ENCODE measurements at regions not wholly inside any gene's neighbourhood (a gene's known extent, or its start where the extent isn't known, plus 50 kb on each side); places are given as distances from the start of the nearest gene placed in this dataset.

- H3K4me3 Mint-ChIP-seq: no peak overlapping the region
- no peaks in the 10 kb centered on the region for H3K9me3 Mint-ChIP-seq
Measured at GRCh38 chr18:24831871-24832665, 371.6 kb downstream of the HRH4 start.

GRCh38 chr18:24835751-24836150 lies 375.3 kb downstream of the HRH4 start:
- H3K4me3 Mint-ChIP-seq: no peak overlapping the region
- no peaks in the 10 kb centered on the region for H3K9me3 Mint-ChIP-seq
- no peaks in the 10 kb centered on the region for H3K4me1 Mint-ChIP-seq (ENCODE audit: low read depth)
- H3K27me3 Mint-ChIP-seq: peaks cover 22% of the 10 kb centered on the region
- no peak for DNase-seq
- no peak overlapping the region for H3K27ac Mint-ChIP-seq
- H3K36me3 Mint-ChIP-seq (ENCODE audit: low read depth): no peaks in the 10 kb centered on the region

More at GRCh38 chr18:24831871-24832665, 371.6 kb downstream of the HRH4 start:
- Mint-ChIP-seq H3K4me1 (ENCODE audit: low read depth) (no peaks in the 10 kb centered on the region), H3K27ac (no peak overlapping the region), H3K27me3 (peaks cover 29% of the 10 kb centered on the region), H3K36me3 (ENCODE audit: low read depth) (no peaks in the 10 kb centered on the region)
- no peak for DNase-seq

- H3K4me3 Mint-ChIP-seq: no peak overlapping the region
- H3K9me3 Mint-ChIP-seq: no peaks in the 10 kb centered on the region
- no peak for DNase-seq
- H3K27me3 Mint-ChIP-seq: peaks cover 15% of the 10 kb centered on the region
- no peak overlapping the region for H3K27ac Mint-ChIP-seq
- no peaks in the 10 kb centered on the region for H3K36me3 Mint-ChIP-seq (ENCODE audit: low read depth)
- no peaks in the 10 kb centered on the region for H3K4me1 Mint-ChIP-seq (ENCODE audit: low read depth)
Measured at GRCh38 chr18:24837066-24837465, 376.6 kb downstream of the HRH4 start.

DNA sequence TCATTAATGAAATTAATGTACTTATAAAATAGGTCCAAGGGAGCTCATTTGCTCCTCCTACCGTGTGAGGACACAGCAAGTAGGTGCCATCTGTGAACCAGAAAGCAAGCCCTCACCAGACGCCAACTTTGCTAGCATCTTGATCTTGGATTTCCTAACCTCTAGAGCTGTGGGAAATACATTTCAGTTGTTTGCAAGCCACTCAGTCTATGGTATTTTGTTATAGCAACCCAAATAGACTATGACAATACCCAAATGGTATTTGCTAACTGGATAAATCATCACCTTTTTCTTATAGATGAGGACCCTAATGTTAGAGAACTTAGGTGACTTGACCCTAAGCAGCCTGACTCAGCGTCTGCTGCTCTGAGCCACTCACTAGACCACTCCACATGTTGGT lies 379.6 kb downstream of the HRH4 start:
- no peaks in the 10 kb centered on the region for H3K9me3 Mint-ChIP-seq
- H3K27me3 Mint-ChIP-seq: no peaks in the 10 kb centered on the region
- no peak overlapping the region for H3K4me3 Mint-ChIP-seq
- H3K27ac Mint-ChIP-seq: no peak overlapping the region
- no peaks in the 10 kb centered on the region for H3K4me1 Mint-ChIP-seq (ENCODE audit: low read depth)
- DNase-seq: no peak
- H3K36me3 Mint-ChIP-seq (ENCODE audit: low read depth): no peaks in the 10 kb centered on the region

DNA sequence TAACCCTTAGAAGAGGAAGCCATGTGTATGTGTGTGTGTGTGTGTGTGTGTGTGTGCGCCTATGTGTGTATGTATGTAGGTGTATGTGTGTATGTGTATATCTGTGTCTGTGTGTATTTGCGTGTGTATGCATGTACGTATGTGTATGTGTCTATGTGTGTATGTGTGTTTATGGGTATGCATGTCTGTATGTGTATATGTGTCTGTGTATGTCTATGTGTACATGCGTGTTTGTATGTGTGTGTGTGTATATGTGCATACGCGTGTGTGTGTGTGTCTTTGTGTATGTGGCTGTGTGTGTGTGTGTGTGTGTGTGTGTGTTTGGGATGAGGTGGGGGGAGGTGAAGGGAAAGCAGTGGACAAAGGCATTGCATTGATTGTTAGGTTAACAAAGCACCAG lies 380.2 kb downstream of the HRH4 start:
- DNase-seq: no peak
- Mint-ChIP-seq H3K9me3 (no peaks in the 10 kb centered on the region), H3K36me3 (ENCODE audit: low read depth) (no peaks in the 10 kb centered on the region), H3K4me3 (no peak overlapping the region), H3K4me1 (ENCODE audit: low read depth) (no peaks in the 10 kb centered on the region), H3K27me3 (no peaks in the 10 kb centered on the region), H3K27ac (no peak overlapping the region)

DNA sequence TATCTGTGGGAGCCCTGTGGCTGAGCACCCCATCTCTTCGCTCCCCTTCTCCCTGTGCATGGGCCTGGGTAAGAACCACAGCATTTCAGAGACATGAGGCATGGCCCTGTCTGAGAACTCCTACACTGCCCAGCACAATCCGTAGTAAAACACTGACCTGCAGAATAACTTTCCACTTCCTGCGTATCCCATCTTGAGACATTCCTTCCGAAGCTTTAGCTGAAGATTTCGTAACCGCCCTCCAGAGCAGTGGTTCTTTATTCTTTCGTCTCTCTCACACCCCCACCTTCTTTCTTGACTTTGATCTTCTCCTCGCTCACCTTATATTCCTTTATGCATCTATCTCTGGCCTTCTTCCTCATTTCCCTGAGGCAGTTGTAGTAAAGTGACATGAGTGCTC lies 381.1 kb downstream of the HRH4 start:
- Mint-ChIP-seq H3K27ac (no peak overlapping the region), H3K9me3 (no peaks in the 10 kb centered on the region), H3K4me1 (ENCODE audit: low read depth) (no peaks in the 10 kb centered on the region), H3K4me3 (no peak overlapping the region), H3K27me3 (peaks cover under 1% of the 10 kb centered on the region), H3K36me3 (ENCODE audit: low read depth) (no peaks in the 10 kb centered on the region)
- DNase-seq: no peak

DNA sequence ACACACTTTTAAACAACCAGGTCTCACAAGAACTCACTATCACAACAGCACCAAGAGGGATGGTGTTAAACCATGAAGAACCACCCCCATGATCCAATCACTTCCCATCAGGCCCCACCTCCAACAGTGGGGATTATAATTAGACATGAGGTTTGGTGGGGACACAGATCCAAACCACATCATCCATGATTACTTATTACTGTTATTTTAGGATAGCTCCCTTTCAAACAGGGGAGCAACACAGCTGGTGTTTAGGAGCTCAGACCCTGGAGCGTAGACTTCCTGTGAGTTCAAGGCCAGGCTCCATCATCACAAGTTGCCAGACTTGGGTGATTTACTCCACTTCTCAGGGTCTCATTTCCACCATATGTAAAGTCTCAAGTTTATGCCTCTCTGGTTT lies 382.7 kb downstream of the HRH4 start:
- no peak overlapping the region for H3K4me3 Mint-ChIP-seq
- H3K4me1 Mint-ChIP-seq (ENCODE audit: low read depth): no peaks in the 10 kb centered on the region
- no peaks in the 10 kb centered on the region for H3K36me3 Mint-ChIP-seq (ENCODE audit: low read depth)
- H3K27ac Mint-ChIP-seq: no peak overlapping the region
- peaks cover 5% of the 10 kb centered on the region for H3K27me3 Mint-ChIP-seq
- H3K9me3 Mint-ChIP-seq: no peaks in the 10 kb centered on the region
- no peak for DNase-seq

- H3K27me3 Mint-ChIP-seq: peaks cover 8% of the 10 kb centered on the region
- DNase-seq: no peak
- H3K27ac Mint-ChIP-seq: no peak overlapping the region
- no peaks in the 10 kb centered on the region for H3K36me3 Mint-ChIP-seq (ENCODE audit: low read depth)
- no peak overlapping the region for H3K4me3 Mint-ChIP-seq
- no peaks in the 10 kb centered on the region for H3K9me3 Mint-ChIP-seq
- no peaks in the 10 kb centered on the region for H3K4me1 Mint-ChIP-seq (ENCODE audit: low read depth)
Measured at GRCh38 chr18:24846138-24846537, 385.7 kb downstream of the HRH4 start.

DNA sequence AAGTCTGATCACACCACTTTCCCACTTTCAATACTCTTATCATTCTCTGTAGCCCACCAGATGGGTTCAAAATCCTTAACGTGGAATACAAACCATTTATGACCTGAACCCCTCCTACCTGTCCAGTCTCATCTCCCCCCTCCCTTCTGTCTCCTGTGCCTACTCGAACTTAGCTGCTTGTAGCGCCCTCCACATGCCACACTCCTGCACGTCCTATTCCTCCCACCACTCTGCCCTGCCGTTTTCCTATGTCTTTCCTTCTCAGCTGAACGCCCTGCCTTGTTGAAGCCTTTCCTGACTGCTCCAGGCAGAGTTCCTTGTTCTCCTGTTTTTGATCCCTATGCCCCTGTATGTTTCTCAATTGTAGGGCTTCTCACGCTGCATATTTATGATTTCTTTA lies 390.1 kb downstream of the HRH4 start:
- no peak for DNase-seq
- Mint-ChIP-seq H3K4me1 (ENCODE audit: low read depth) (no peaks in the 10 kb centered on the region), H3K36me3 (ENCODE audit: low read depth) (no peaks in the 10 kb centered on the region), H3K27me3 (peaks cover 12% of the 10 kb centered on the region), H3K27ac (no peak overlapping the region), H3K4me3 (no peak overlapping the region), H3K9me3 (no peaks in the 10 kb centered on the region)

DNA sequence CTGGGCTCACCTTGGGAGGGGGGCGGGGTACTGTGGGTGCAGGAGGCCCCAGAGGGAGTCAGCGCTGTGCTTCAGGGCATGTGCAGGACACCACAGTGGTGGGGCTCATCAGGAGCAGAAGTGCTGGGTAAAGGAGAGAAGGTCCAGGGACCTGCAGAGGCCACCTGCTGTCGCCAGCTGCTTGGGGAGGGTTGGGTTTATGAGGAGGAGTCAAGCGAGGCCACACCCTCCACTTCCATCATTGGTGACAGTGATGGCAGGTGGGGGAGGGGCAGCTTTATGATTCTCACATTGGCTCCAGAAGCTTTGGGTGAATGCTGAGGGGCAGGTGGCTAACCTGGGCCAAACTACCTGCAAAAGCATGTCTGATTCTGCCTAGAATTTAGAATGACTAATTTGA lies 392.6 kb downstream of the HRH4 start:
- H3K27ac Mint-ChIP-seq: no peak overlapping the region
- H3K9me3 Mint-ChIP-seq: no peaks in the 10 kb centered on the region
- H3K36me3 Mint-ChIP-seq (ENCODE audit: low read depth): no peaks in the 10 kb centered on the region
- no peaks in the 10 kb centered on the region for H3K4me1 Mint-ChIP-seq (ENCODE audit: low read depth)
- peaks cover 7% of the 10 kb centered on the region for H3K27me3 Mint-ChIP-seq
- no peak for DNase-seq
- H3K4me3 Mint-ChIP-seq: no peak overlapping the region

- Mint-ChIP-seq H3K4me1 (ENCODE audit: low read depth) (no peaks in the 10 kb centered on the region), H3K36me3 (ENCODE audit: low read depth) (no peaks in the 10 kb centered on the region), H3K27me3 (no peaks in the 10 kb centered on the region), H3K9me3 (no peaks in the 10 kb centered on the region), H3K4me3 (no peak overlapping the region), H3K27ac (no peak overlapping the region)
- no peak for DNase-seq
Measured at GRCh38 chr18:24860978-24861680, 400.7 kb downstream of the HRH4 start.

- H3K27ac Mint-ChIP-seq: no peak overlapping the region
- H3K4me1 Mint-ChIP-seq (ENCODE audit: low read depth): no peaks in the 10 kb centered on the region
- H3K9me3 Mint-ChIP-seq: no peaks in the 10 kb centered on the region
- DNase-seq: no peak
- H3K27me3 Mint-ChIP-seq: peaks cover 2% of the 10 kb centered on the region
- no peak overlapping the region for H3K4me3 Mint-ChIP-seq
- no peaks in the 10 kb centered on the region for H3K36me3 Mint-ChIP-seq (ENCODE audit: low read depth)
Measured at GRCh38 chr18:24862201-24862816, 401.9 kb downstream of the HRH4 start.

DNA sequence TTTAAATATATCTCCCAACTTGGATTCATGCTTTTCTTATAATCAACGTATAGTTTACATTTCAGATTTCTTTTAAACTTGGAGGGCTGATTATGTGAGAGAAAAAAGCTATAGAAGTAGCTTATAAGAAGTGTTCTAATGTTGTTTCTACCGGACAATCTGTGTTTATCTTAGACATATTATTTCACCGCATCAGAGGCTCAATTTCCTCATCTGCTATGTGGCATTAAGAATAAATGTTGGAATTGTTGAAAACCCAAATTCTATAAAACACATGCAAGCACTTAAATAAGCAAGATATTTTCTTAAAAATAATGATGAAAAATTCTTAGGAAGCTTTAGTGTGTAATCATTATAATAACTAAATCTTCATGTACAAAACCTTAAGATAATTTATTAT lies 407.9 kb downstream of the HRH4 start:
- no peaks in the 10 kb centered on the region for H3K9me3 Mint-ChIP-seq

DNA sequence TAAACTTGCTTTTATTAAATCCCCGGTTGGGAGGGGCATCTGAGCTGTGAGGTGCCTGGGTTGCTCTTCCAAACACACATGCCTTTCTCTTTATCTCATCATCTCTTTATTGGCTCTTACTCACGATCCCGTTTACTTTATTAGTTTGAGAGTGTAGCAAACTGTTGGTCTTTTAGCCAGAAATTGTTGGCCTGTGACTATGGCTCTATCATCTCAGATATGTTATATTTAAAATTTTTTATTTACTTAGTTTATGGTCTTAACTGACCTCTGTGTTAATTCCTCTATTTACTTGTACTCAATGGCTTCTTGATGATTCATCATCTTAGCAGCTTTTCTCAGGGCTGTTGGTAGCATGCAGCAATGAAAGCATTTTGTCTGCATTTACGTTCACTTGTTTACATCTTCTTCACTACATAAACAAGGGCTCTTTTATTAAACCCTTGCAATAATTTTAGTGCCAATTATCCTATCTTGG lies 408.4 kb downstream of the HRH4 start:
- Mint-ChIP-seq H3K4me3 (no peak overlapping the region), H3K4me1 (ENCODE audit: low read depth) (no peaks in the 10 kb centered on the region), H3K27ac (no peak overlapping the region), H3K27me3 (peaks cover 3% of the 10 kb centered on the region), H3K36me3 (ENCODE audit: low read depth) (no peaks in the 10 kb centered on the region), H3K9me3 (no peaks in the 10 kb centered on the region)
- DNase-seq: no peak

More for the DNA sequence above, 407.9 kb downstream of the HRH4 start:
- Mint-ChIP-seq H3K4me3 (no peak overlapping the region), H3K27ac (no peak overlapping the region), H3K36me3 (ENCODE audit: low read depth) (no peaks in the 10 kb centered on the region), H3K4me1 (ENCODE audit: low read depth) (no peaks in the 10 kb centered on the region), H3K27me3 (peaks cover 3% of the 10 kb centered on the region)
- DNase-seq: no peak

DNA sequence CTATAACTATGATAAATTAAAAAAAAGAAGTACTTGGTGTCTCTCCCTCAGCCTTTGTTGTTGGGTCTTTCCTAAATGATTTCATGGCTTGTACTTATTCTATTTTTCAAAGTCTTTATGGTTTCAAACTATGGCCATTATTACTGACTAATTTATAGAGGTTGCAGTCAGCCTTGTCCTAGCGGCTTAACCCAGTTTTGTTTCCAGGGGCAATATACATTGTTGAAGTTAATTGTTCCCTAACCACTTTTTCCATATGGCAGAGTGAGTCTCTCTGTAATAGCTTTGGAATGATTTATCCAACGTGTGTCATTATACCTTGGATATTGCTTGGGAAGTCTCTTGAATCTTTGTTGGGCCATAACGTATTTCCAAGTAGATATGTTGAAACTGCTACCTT lies 408.8 kb downstream of the HRH4 start:
- Mint-ChIP-seq H3K27ac (no peak overlapping the region), H3K4me3 (no peak overlapping the region), H3K27me3 (peaks cover 3% of the 10 kb centered on the region), H3K36me3 (ENCODE audit: low read depth) (no peaks in the 10 kb centered on the region), H3K9me3 (no peaks in the 10 kb centered on the region), H3K4me1 (ENCODE audit: low read depth) (no peaks in the 10 kb centered on the region)
- DNase-seq: no peak
